ENCODE measurements at regions not wholly inside any gene's neighbourhood (a gene's known extent, or its start where the extent isn't known, plus 50 kb on each side); places are given as distances from the start of the nearest gene placed in this dataset.

DNA sequence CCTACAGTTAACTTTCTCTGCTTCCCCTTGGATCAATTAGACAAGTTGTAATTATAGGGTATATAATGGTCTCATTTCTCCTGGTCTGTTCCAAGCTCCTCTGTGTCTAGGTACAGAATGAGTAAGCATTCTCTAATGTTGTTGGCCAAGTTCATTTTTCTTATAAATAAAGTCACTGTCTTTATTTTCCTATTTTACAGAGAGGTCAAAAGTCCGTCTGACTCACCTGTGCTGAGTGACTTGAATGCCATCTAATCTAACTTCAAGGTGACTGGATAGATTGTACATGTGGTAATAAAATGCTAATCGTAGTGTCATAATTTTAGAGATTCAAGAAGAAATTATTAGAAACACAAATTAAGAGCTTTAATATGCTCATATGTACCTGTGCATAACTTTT lies 500.2 kb downstream of the PDCD6IP start:
- no peak overlapping the region for H3K27ac ChIP-seq
- TF ChIP-seq CTCF (IDR thresholded peaks at IDR 0.05; ENCODE audit: low read depth, low read length) = no peak

DNA sequence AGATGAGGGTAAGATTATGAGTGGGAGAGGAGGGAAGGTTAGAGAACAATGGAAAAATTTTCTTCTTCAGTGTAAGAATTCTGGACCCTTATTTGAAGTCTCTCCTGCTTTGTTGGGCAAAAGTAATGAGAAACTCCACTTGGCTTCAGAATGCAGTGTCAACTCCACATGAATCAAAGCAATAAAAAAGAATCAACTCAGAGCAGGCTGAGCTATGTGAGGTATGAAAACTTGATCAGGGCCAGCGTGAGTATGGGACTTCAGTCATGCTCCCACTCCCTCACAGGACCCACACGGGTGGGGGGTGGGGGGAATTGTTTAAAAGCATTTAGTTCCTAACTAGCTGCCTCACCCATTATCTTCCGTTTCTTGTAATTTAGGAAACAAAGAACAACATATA lies 502.2 kb downstream of the PDCD6IP start:
- no peaks in the 10 kb centered on the region for H3K36me3 ChIP-seq
- H3K27me3 ChIP-seq (ENCODE audit: insufficient read depth, low read depth, severe bottlenecking) = no peaks in the 10 kb centered on the region
- DNase-seq = no peak
- no peaks in the 10 kb centered on the region for H3K9me3 ChIP-seq (ENCODE audit: severe bottlenecking)
- H3K27ac ChIP-seq = no peak overlapping the region
- no peak overlapping the region for H3K4me3 ChIP-seq (ENCODE audit: low read depth, low read length)
- TF ChIP-seq CTCF (IDR thresholded peaks at IDR 0.05; ENCODE audit: low read depth, low read length) = no peak

More for the DNA sequence above, 500.2 kb downstream of the PDCD6IP start:
- Histone ChIP-seq H3K36me3 (no peaks in the 10 kb centered on the region), H3K4me3 (ENCODE audit: low read depth, low read length) (no peak overlapping the region), H3K27me3 (ENCODE audit: insufficient read depth, low read depth, severe bottlenecking) (no peaks in the 10 kb centered on the region), H3K9me3 (ENCODE audit: severe bottlenecking) (no peaks in the 10 kb centered on the region)
- no peak for DNase-seq

- H3K9me3 ChIP-seq (ENCODE audit: severe bottlenecking) = no peaks in the 10 kb centered on the region
- no peaks in the 10 kb centered on the region for H3K36me3 ChIP-seq
- no peak overlapping the region for H3K27ac ChIP-seq
- H3K4me3 ChIP-seq (ENCODE audit: low read depth, low read length) = no peak overlapping the region
- no peaks in the 10 kb centered on the region for H3K27me3 ChIP-seq (ENCODE audit: insufficient read depth, low read depth, severe bottlenecking)
- no peak for TF ChIP-seq CTCF (IDR thresholded peaks at IDR 0.05; ENCODE audit: low read depth, low read length)
- no peak for DNase-seq
Observed at GRCh38 chr3:34301313-34301712, 502.9 kb downstream of the PDCD6IP start.

DNA sequence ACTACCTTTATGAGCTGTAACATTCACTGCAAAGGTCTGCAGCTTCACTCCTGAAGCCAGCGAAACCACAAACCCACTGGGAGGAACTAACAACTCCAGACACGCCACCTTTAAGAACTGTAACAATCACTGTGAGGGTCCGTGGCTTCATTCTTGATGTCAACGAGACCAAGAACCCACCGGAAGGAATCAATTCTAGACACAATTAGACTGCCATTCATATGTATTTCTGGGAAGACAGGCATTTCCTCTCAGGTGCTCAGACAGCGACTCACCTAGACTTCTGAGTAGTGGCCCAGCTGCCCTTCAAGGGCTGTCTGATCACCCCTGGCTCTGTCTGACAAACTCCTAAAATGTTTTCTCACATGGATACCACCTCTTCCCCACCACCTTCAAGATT lies 506.8 kb downstream of the PDCD6IP start:
- Histone ChIP-seq H3K9me3 (ENCODE audit: severe bottlenecking) (no peaks in the 10 kb centered on the region), H3K36me3 (no peaks in the 10 kb centered on the region), H3K27ac (no peak overlapping the region), H3K4me3 (ENCODE audit: low read depth, low read length) (no peak overlapping the region), H3K27me3 (ENCODE audit: insufficient read depth, low read depth, severe bottlenecking) (no peaks in the 10 kb centered on the region)
- no peak for TF ChIP-seq CTCF (IDR thresholded peaks at IDR 0.05; ENCODE audit: low read depth, low read length)
- DNase-seq = no peak

DNA sequence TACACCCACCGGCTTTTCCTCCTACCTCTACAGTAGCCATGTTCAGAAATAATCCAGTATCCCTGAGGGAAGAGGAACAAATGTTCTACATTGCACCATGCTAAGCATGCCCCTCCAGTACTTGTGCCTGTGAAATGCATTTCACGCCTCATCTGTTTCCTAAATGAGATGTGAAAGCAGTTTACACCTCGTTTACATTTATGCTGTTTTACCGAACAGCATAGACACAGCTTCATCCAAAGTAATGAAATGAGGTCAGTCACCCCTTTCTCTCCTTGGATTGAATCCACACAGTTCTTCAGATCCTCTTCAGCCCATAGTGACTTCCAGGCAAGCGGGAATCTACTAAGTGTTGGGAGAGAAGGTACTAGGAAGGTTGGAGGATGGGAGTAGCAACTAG lies 514.3 kb downstream of the PDCD6IP start:
- Histone ChIP-seq H3K4me3 (ENCODE audit: low read depth, low read length) (no peak overlapping the region), H3K27me3 (ENCODE audit: insufficient read depth, low read depth, severe bottlenecking) (no peaks in the 10 kb centered on the region), H3K36me3 (no peaks in the 10 kb centered on the region), H3K9me3 (ENCODE audit: severe bottlenecking) (no peaks in the 10 kb centered on the region), H3K27ac (no peak overlapping the region)
- no peak for TF ChIP-seq CTCF (IDR thresholded peaks at IDR 0.05; ENCODE audit: low read depth, low read length)
- DNase-seq = no peak

DNA sequence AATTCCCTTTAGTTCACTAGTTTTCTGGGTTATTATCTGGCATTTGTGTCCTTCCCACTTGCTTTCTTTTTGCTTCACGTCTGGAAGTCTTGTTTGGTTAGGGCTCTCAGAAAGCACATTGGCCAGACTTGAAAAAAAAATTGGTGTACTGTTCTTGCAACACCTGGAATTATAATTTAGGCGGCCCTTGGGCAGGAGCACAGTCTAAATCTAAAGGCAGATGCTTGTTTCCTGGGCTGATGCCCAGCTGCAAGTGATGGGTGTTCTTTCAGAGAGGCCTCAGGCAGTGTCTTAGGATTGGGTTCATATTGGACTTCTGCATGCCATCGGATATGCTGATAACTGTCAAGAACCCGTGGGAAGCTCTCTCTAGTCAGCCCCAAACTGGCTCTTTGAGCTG lies 521.5 kb downstream of the PDCD6IP start:
- Histone ChIP-seq H3K4me3 (ENCODE audit: low read depth, low read length) (no peak overlapping the region), H3K36me3 (no peaks in the 10 kb centered on the region), H3K9me3 (ENCODE audit: severe bottlenecking) (no peaks in the 10 kb centered on the region), H3K27me3 (ENCODE audit: insufficient read depth, low read depth, severe bottlenecking) (no peaks in the 10 kb centered on the region), H3K27ac (no peak overlapping the region)
- TF ChIP-seq CTCF (IDR thresholded peaks at IDR 0.05; ENCODE audit: low read depth, low read length) = no peak
- DNase-seq = no peak

Data from WERI-Rb-1 (cell line).